Uterus (tissue), 3 donors: ENCODE measurements at regions not wholly inside any gene's neighbourhood (a gene's known extent, or its start where the extent isn't known, plus 50 kb on each side); places are given as distances from the start of the nearest gene placed in this dataset.

ENCODE experiments used
- DNase-seq, 2 donors: peaks; one replicate each; pipeline ENCODE4 v3.0.0-alpha.2; 2019 to 2020
- H3K27ac ChIP-seq, 2 donors: fragments of 200-600 bp; sonication (generic); 1 replicate in 1 of 2; 2 replicates in 1 of 2; pipeline ENCODE4 v1.5.1; 2016 to 2018
- H3K27me3 ChIP-seq, 2 donors: fragments of 200-600 bp; sonication (generic); one replicate each; pipeline ENCODE4 v1.5.1; 2018 to 2019; ENCODE audit warnings: control low read depth in 1 of 2
- H3K36me3 ChIP-seq, 2 donors: fragments of 200-600 bp; sonication (generic); one replicate each; pipeline ENCODE4 v1.5.1; 2019; ENCODE audit warnings: control low read depth in 1 of 2
- H3K4me1 ChIP-seq, 2 donors: fragments of 200-600 bp; sonication (generic); one replicate each; pipeline ENCODE4 v1.5.1; 2018 to 2019; ENCODE audit warnings: control low read depth in 1 of 2
- H3K4me3 ChIP-seq, 2 donors: fragments of 200-600 bp; sonication (generic); 1 replicate in 1 of 2; 2 replicates in 1 of 2; pipeline ENCODE4 v1.5.1; 2018 to 2019; ENCODE audit warnings: mild to moderate bottlenecking in 1 of 2
- H3K9me3 ChIP-seq, 2 donors: fragments of 200-600 bp; sonication (generic); one replicate each; pipeline ENCODE4 v1.5.1; 2019; ENCODE audit warnings: control low read depth in 1 of 2
- CTCF ChIP-seq, 4 experiments: fragments of 200-600 bp in 2 of 4; fragments of 450-650 bp in 2 of 4; sonication (generic) in 2 of 4; IDR thresholded peaks; one replicate each; pipeline ENCODE4 v1.5.1; 2016 to 2019; ENCODE audit warnings: antibody characterized with exemption in 4 of 4, mild to moderate bottlenecking in 2 of 4, moderate library complexity in 1 of 4
- POLR2A ChIP-seq, 2 donors: fragments of 450-650 bp; IDR thresholded peaks; one replicate each; pipeline ENCODE4 v1.6.1; 2016; ENCODE audit warnings: antibody characterized with exemption in 2 of 2, mild to moderate bottlenecking in 1 of 2, moderate library complexity in 1 of 2
- intact Hi-C: fragments of 100-400 bp; cut with DNase I; formaldehyde crosslinking; loops from one replicate; pipeline ENCODE4 v1.15.1; 2023; ENCODE audit warnings: low total_unique reads
- donor health status: DM: yes; HTN: yes; CAD: no.

- H3K4me1 ChIP-seq: no peaks in the 10 kb centered on the region
- no peaks in the 10 kb centered on the region for H3K36me3 ChIP-seq
- TF ChIP-seq CTCF (IDR thresholded peaks at IDR 0.05): no peak
- TF ChIP-seq POLR2A (IDR thresholded peaks at IDR 0.05): no peak
- no peaks in the 10 kb centered on the region for H3K27me3 ChIP-seq
- H3K9me3 ChIP-seq: no peaks in the 10 kb centered on the region
- DNase-seq: no peak
- no peak overlapping the region for H3K4me3 ChIP-seq
- no peak overlapping the region for H3K27ac ChIP-seq
- intact Hi-C loops: no loop called here
Observed at GRCh38 chr4:30396772-30397475, 323.2 kb upstream of the PCDH7 start.

- TF ChIP-seq POLR2A (IDR thresholded peaks at IDR 0.05): no peak
- no peak for TF ChIP-seq CTCF (IDR thresholded peaks at IDR 0.05)
- Histone ChIP-seq H3K36me3 (no peaks in the 10 kb centered on the region), H3K9me3 (no peaks in the 10 kb centered on the region), H3K4me1 (no peaks in the 10 kb centered on the region), H3K4me3 (no peak overlapping the region), H3K27me3 (no peaks in the 10 kb centered on the region), H3K27ac (no peak overlapping the region)
- intact Hi-C loops: no loop called here
- no peak for DNase-seq
Observed at GRCh38 chr4:30399476-30399875, 320.7 kb upstream of the PCDH7 start.

GRCh38 chr4:30402276-30402675, 317.9 kb upstream of the PCDH7 start:
- Histone ChIP-seq H3K9me3 (no peaks in the 10 kb centered on the region), H3K27ac (no peak overlapping the region), H3K4me1 (no peaks in the 10 kb centered on the region), H3K36me3 (no peaks in the 10 kb centered on the region), H3K4me3 (no peak overlapping the region), H3K27me3 (no peaks in the 10 kb centered on the region)
- intact Hi-C loops: no loop called here
- TF ChIP-seq POLR2A (IDR thresholded peaks at IDR 0.05): no peak
- no peak for TF ChIP-seq CTCF (IDR thresholded peaks at IDR 0.05)
- DNase-seq: no peak

- TF ChIP-seq CTCF (IDR thresholded peaks at IDR 0.05) (no peak), POLR2A (IDR thresholded peaks at IDR 0.05) (no peak)
- no peak overlapping the region for H3K4me3 ChIP-seq
- H3K27me3 ChIP-seq: no peaks in the 10 kb centered on the region
- no peaks in the 10 kb centered on the region for H3K4me1 ChIP-seq
- intact Hi-C loops: no loop called here
- DNase-seq: no peak
- H3K36me3 ChIP-seq: no peaks in the 10 kb centered on the region
- H3K27ac ChIP-seq: no peak overlapping the region
- H3K9me3 ChIP-seq: no peaks in the 10 kb centered on the region
Observed at GRCh38 chr4:30413915-30414314, 306.3 kb upstream of the PCDH7 start.

GRCh38 chr4:30416547-30416946, 303.6 kb upstream of the PCDH7 start:
- no peaks in the 10 kb centered on the region for H3K27me3 ChIP-seq
- TF ChIP-seq CTCF (IDR thresholded peaks at IDR 0.05): no peak
- no peak for TF ChIP-seq POLR2A (IDR thresholded peaks at IDR 0.05)
- H3K27ac ChIP-seq: no peak overlapping the region
- no peaks in the 10 kb centered on the region for H3K4me1 ChIP-seq
- no peaks in the 10 kb centered on the region for H3K9me3 ChIP-seq
- no peak overlapping the region for H3K4me3 ChIP-seq
- intact Hi-C loops: no loop called here
- DNase-seq: no peak
- H3K36me3 ChIP-seq: no peaks in the 10 kb centered on the region
